HG03558 (cell line): ENCODE measurements at regions not wholly inside any gene's neighbourhood (a gene's known extent, or its start where the extent isn't known, plus 50 kb on each side); places are given as distances from the start of the nearest gene placed in this dataset.

Experiments used
- ATAC-seq: cut with Tn5 transposase; IDR thresholded peaks from one replicate; pipeline ENCODE4 v1.9.1; 2021; ENCODE audit warnings: moderate number of reproducible peaks; ENCODE audit not compliant: unreplicated experiment; ENCODE audit errors: extremely low read depth

GRCh38 chr1:200323856-200324400, 85.9 kb downstream of the ZNF281 start:
- no peak for ATAC-seq

- no peak for ATAC-seq
Measured at GRCh38 chr1:200319148-200319547, 90.7 kb downstream of the ZNF281 start.

- no peak for ATAC-seq
Measured at GRCh38 chr1:200317236-200317635, 92.6 kb downstream of the ZNF281 start.

- ATAC-seq, result no peak
Measured at GRCh38 chr1:200316148-200316803, 93.6 kb downstream of the ZNF281 start.

- ATAC-seq, result no peak
Measured at GRCh38 chr1:200314085-200314750, 95.6 kb downstream of the ZNF281 start.

GRCh38 chr1:200311256-200311655, 98.6 kb downstream of the ZNF281 start:
- no peak for ATAC-seq

- no peak for ATAC-seq
Measured at GRCh38 chr1:200310824-200311223, 99.0 kb downstream of the ZNF281 start.

GRCh38 chr1:200307755-200308066, 102.1 kb downstream of the ZNF281 start:
- no peak for ATAC-seq

- peak; percentile 36 for ATAC-seq
Measured at GRCh38 chr1:200306944-200307754, 102.7 kb downstream of the ZNF281 start.

GRCh38 chr1:200305806-200306205, 104.0 kb downstream of the ZNF281 start:
- no peak for ATAC-seq

- ATAC-seq, result no peak
Measured at GRCh38 chr1:200304171-200304570, 105.7 kb downstream of the ZNF281 start.

GRCh38 chr1:200302921-200303290, 106.9 kb downstream of the ZNF281 start:
- ATAC-seq, result no peak

- no peak for ATAC-seq
Measured at GRCh38 chr1:200302192-200302920, 107.5 kb downstream of the ZNF281 start.

GRCh38 chr1:200301152-200301551, 108.7 kb downstream of the ZNF281 start:
- no peak for ATAC-seq

- no peak for ATAC-seq
Measured at GRCh38 chr1:200299571-200299970, 110.3 kb downstream of the ZNF281 start.

- no peak for ATAC-seq
Measured at GRCh38 chr1:200298242-200298641, 111.6 kb downstream of the ZNF281 start.

- ATAC-seq, result no peak
Measured at GRCh38 chr1:200296091-200296661, 113.7 kb downstream of the ZNF281 start.

GRCh38 chr1:200294241-200294640, 115.6 kb downstream of the ZNF281 start:
- ATAC-seq, result no peak

GRCh38 chr1:200292699-200293098, 117.1 kb downstream of the ZNF281 start:
- no peak for ATAC-seq

- ATAC-seq, result no peak
Measured at GRCh38 chr1:200291106-200291505, 118.7 kb downstream of the ZNF281 start.
